Thyroid gland (tissue), 4 donors: ENCODE measurements at regions not wholly inside any gene's neighbourhood (a gene's known extent, or its start where the extent isn't known, plus 50 kb on each side); places are given as distances from the start of the nearest gene placed in this dataset.

Experiments
- DNase-seq, 2 donors: peaks; one replicate each; pipeline ENCODE4 v3.0.0-alpha.2; 2019
- H3K27ac ChIP-seq, 3 donors: fragments of 200-600 bp; sonication (generic); 1 replicate in 2 of 3; 2 replicates in 1 of 3; pipeline ENCODE4 v1.5.1; 2016 to 2019; ENCODE audit warnings: mild to moderate bottlenecking in 1 of 3, moderate library complexity in 1 of 3
- H3K27me3 ChIP-seq: fragments of 200-600 bp; sonication (generic); one replicate; pipeline ENCODE4 v1.5.1; 2019
- H3K36me3 ChIP-seq, 2 donors: fragments of 200-600 bp; sonication (generic); one replicate each; pipeline ENCODE4 v1.5.1; 2016 to 2019
- H3K4me1 ChIP-seq, 2 donors: fragments of 200-600 bp; sonication (generic); one replicate each; pipeline ENCODE4 v1.5.1; 2017 to 2019
- H3K4me3 ChIP-seq, 3 donors: fragments of 200-600 bp; sonication (generic); replicated peaks in 1 of 3; 1 replicate in 2 of 3; 2 replicates in 1 of 3; pipeline ENCODE4 v1.5.1; 2016; ENCODE audit warnings: mild to moderate bottlenecking in 1 of 3
- H3K9me3 ChIP-seq: fragments of 200-600 bp; sonication (generic); one replicate; pipeline ENCODE4 v1.5.1; 2017
- CTCF ChIP-seq, 6 experiments: fragments of 200-600 bp in 3 of 6; fragments of 450-650 bp in 3 of 6; sonication (generic) in 3 of 6; IDR thresholded peaks; one replicate each; pipeline ENCODE4 v1.5.1; 2016 to 2019; ENCODE audit warnings: antibody characterized with exemption in 6 of 6, mild to moderate bottlenecking in 2 of 6, inconsistent platforms in 1 of 6, moderate library complexity in 1 of 6
- POLR2A ChIP-seq, 2 donors: fragments of 450-650 bp; IDR thresholded peaks; one replicate each; pipeline ENCODE4 v1.6.1; 2017; ENCODE audit warnings: antibody characterized with exemption in 2 of 2, mild to moderate bottlenecking in 2 of 2, moderate library complexity in 1 of 2
- WGBS, 2 donors: methylation state at CpG; one replicate each; pipeline ENCODE4 v1.1.5; 2017; 5-methylcytosine and 5-hydroxymethylcytosine counted together
- intact Hi-C: fragments of 100-400 bp; cut with DNase I; formaldehyde crosslinking; loops from one replicate; pipeline ENCODE4 v1.15.1; 2023

GRCh38 chr3:152944671-152945070, 109.7 kb downstream of the P2RY1 start:
- TF ChIP-seq CTCF (IDR thresholded peaks at IDR 0.05) (no peak), POLR2A (IDR thresholded peaks at IDR 0.05) (no peak)
- no peaks in the 10 kb centered on the region for H3K36me3 ChIP-seq
- no peak overlapping the region for H3K4me3 ChIP-seq
- no peaks in the 10 kb centered on the region for H3K9me3 ChIP-seq
- no peaks in the 10 kb centered on the region for H3K4me1 ChIP-seq
- 86 to 91% methylated on average over 1 of the region's 1 CpG for WGBS, 2 donors
- DNase-seq: no peak
- H3K27me3 ChIP-seq: no peaks in the 10 kb centered on the region
- no peak overlapping the region for H3K27ac ChIP-seq
- intact Hi-C loops: no loop called here

- no peak for DNase-seq
- no peaks in the 10 kb centered on the region for H3K9me3 ChIP-seq
- H3K27ac ChIP-seq: no peak overlapping the region
- TF ChIP-seq CTCF (IDR thresholded peaks at IDR 0.05): no peak
- no peak for TF ChIP-seq POLR2A (IDR thresholded peaks at IDR 0.05)
- no peak overlapping the region for H3K4me3 ChIP-seq
- H3K36me3 ChIP-seq: no peaks in the 10 kb centered on the region
- 89 to 95% methylated on average over 2 of the region's 2 CpGs for WGBS, 2 donors
- intact Hi-C loops: no loop called here
- H3K27me3 ChIP-seq: no peaks in the 10 kb centered on the region
- H3K4me1 ChIP-seq: no peaks in the 10 kb centered on the region
Measured at GRCh38 chr3:152945556-152945955, 110.6 kb downstream of the P2RY1 start.

DNA sequence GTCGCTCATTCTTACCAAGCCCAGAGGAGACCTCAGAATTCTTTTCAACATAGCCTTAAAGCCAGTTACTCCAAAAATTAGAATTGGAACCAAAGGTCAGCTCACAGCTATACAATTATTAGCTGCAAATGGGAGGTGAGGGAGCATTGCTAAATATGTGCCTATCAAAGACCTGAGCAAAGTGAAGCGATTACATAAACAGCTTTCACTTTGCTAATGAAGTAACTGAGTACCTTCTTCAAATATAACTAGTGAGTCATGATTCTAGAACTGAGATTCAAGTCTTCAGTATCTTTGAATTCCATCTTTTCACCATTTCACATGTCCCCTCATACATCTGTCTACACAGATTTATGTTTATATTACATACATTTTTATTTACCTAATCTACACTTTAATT, 122.6 kb downstream of the P2RY1 start:
- 92 to 99% methylated on average over 2 of the region's 2 CpGs for WGBS, 2 donors
- Histone ChIP-seq H3K4me1 (no peaks in the 10 kb centered on the region), H3K27ac (no peak overlapping the region), H3K9me3 (no peaks in the 10 kb centered on the region), H3K36me3 (no peaks in the 10 kb centered on the region), H3K4me3 (no peak overlapping the region), H3K27me3 (no peaks in the 10 kb centered on the region)
- no peak for DNase-seq
- no peak for TF ChIP-seq CTCF (IDR thresholded peaks at IDR 0.05)
- TF ChIP-seq POLR2A (IDR thresholded peaks at IDR 0.05): no peak
- intact Hi-C loops: no loop called here

DNA sequence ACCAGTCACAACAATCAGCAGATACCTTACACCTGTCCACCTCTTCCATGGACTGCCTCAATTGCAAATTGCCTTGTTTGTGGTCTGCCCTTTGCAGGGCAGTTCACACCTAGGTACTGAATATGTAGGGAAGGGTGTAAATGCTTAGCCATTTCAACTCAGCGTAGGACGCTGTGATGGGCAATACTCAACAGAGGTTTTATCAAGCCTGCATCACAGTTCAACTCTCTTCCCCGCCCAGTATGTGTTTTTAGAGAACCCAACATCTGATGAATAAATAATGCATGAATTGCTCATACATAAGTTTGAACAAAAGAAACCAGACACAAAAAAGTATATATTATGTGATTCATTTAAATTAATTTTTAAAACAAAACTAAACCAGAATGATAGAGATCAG, 124.4 kb downstream of the P2RY1 start:
- no peaks in the 10 kb centered on the region for H3K27me3 ChIP-seq
- no peak for DNase-seq
- H3K4me3 ChIP-seq: no peak overlapping the region
- intact Hi-C loops: no loop called here
- no peak for TF ChIP-seq POLR2A (IDR thresholded peaks at IDR 0.05)
- no peak for TF ChIP-seq CTCF (IDR thresholded peaks at IDR 0.05)
- H3K27ac ChIP-seq: no peak overlapping the region
- 79 to 87% methylated on average over 3 of the region's 3 CpGs for WGBS, 2 donors
- no peaks in the 10 kb centered on the region for H3K36me3 ChIP-seq
- H3K4me1 ChIP-seq: no peaks in the 10 kb centered on the region
- H3K9me3 ChIP-seq: no peaks in the 10 kb centered on the region

- H3K36me3 ChIP-seq: no peaks in the 10 kb centered on the region
- H3K4me1 ChIP-seq: no peaks in the 10 kb centered on the region
- no peaks in the 10 kb centered on the region for H3K9me3 ChIP-seq
- H3K27me3 ChIP-seq: no peaks in the 10 kb centered on the region
- TF ChIP-seq POLR2A (IDR thresholded peaks at IDR 0.05) (no peak), CTCF (IDR thresholded peaks at IDR 0.05) (no peak)
- H3K4me3 ChIP-seq: no peak overlapping the region
- no peak for DNase-seq
- WGBS, 2 donors: 80 to 83% methylated on average over 3 of the region's 3 CpGs
- no peak overlapping the region for H3K27ac ChIP-seq
- intact Hi-C loops: no loop called here
Measured at GRCh38 chr3:152960684-152961083, 125.8 kb downstream of the P2RY1 start.
